ENCODE measurements at regions not wholly inside any gene's neighbourhood (a gene's known extent, or its start where the extent isn't known, plus 50 kb on each side); places are given as distances from the start of the nearest gene placed in this dataset.

DNA sequence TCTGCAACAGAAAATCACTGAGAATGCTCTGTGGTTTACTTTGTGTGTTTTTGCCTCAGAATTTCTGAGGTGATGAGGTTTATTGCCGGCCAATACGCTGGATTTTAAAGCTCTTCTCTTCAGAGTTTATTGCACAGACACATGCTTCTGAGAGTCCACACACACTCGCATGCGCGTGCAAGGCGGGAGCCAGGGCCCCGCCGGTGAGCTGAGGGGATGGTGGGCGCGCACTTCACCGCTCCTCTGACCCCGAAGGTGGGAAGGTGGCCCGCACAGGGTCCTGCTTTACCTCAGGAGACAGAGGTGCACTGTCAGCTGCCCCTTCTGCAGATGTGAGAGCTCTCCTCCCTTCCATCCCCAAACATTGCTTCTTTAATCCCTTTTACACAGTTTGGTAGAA, 158.4 kb upstream of the MAGI3 start:
- H3K27ac ChIP-seq (ENCODE audit: low read depth, low read length, poor library complexity, severe bottlenecking), result no peak overlapping the region
- no peak overlapping the region for H3K4me3 ChIP-seq (ENCODE audit: low read depth, low read length, poor library complexity, severe bottlenecking)
- no peak overlapping the region for H3K9ac ChIP-seq (ENCODE audit: low read length)
- no peaks in the 10 kb centered on the region for H3F3A ChIP-seq (ENCODE audit: insufficient read depth, low read length)
- H3K27me3 ChIP-seq (ENCODE audit: insufficient read depth, low read length), result no peaks in the 10 kb centered on the region
- no peaks in the 10 kb centered on the region for H3K9me3 ChIP-seq (ENCODE audit: low read length)
- H4K20me1 ChIP-seq (ENCODE audit: insufficient read depth, low read length), result no peaks in the 10 kb centered on the region
- no peaks in the 10 kb centered on the region for H3K9me2 ChIP-seq (ENCODE audit: low read depth, low read length)
- TF ChIP-seq EZH2 (IDR thresholded peaks at IDR 0.05; ENCODE audit: borderline replicate concordance, low read length) (no peak), CTCF (IDR thresholded peaks at IDR 0.05; ENCODE audit: low read length) (no peak)
- no peaks in the 10 kb centered on the region for H3K79me2 ChIP-seq (ENCODE audit: insufficient read depth, low read length)
- no peaks in the 10 kb centered on the region for H3K4me1 ChIP-seq (ENCODE audit: insufficient read depth, low read length, severe bottlenecking)
- no peak overlapping the region for H2AFZ ChIP-seq (ENCODE audit: low read length)
- no peak overlapping the region for H3K4me2 ChIP-seq (ENCODE audit: low read length)
- no peaks in the 10 kb centered on the region for H3K36me3 ChIP-seq (ENCODE audit: insufficient read depth, low read length)

DNA sequence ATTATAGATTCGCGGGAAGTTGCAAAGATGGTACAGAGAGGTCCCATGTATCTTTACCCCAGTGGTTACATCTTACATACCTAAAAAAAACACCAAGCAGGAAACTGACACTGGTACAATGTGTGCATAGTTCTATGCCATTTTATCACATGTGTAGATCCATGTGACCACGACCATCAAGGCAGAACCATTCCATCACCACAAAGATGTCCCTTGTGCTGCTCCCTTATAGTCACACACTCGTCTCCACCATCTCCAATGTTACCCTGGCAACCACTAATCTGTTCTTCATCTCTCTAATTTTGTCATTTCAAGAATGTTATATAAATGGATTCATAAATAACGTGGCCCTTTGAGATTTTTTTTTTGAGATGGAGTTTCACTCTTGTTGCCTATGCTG, 156.9 kb upstream of the MAGI3 start:
- no peaks in the 10 kb centered on the region for H4K20me1 ChIP-seq (ENCODE audit: insufficient read depth, low read length)
- no peaks in the 10 kb centered on the region for H3K9me2 ChIP-seq (ENCODE audit: low read depth, low read length)
- H3K27ac ChIP-seq (ENCODE audit: low read depth, low read length, poor library complexity, severe bottlenecking), result no peak overlapping the region
- no peak for TF ChIP-seq CTCF (IDR thresholded peaks at IDR 0.05; ENCODE audit: low read length)
- TF ChIP-seq EZH2 (IDR thresholded peaks at IDR 0.05; ENCODE audit: borderline replicate concordance, low read length), result no peak
- no peaks in the 10 kb centered on the region for H3K79me2 ChIP-seq (ENCODE audit: insufficient read depth, low read length)
- H3K36me3 ChIP-seq (ENCODE audit: insufficient read depth, low read length), result no peaks in the 10 kb centered on the region
- no peaks in the 10 kb centered on the region for H3K9me3 ChIP-seq (ENCODE audit: low read length)
- no peak overlapping the region for H2AFZ ChIP-seq (ENCODE audit: low read length)
- H3K4me3 ChIP-seq (ENCODE audit: low read depth, low read length, poor library complexity, severe bottlenecking), result no peak overlapping the region
- H3K4me1 ChIP-seq (ENCODE audit: insufficient read depth, low read length, severe bottlenecking), result no peaks in the 10 kb centered on the region
- no peaks in the 10 kb centered on the region for H3F3A ChIP-seq (ENCODE audit: insufficient read depth, low read length)
- H3K4me2 ChIP-seq (ENCODE audit: low read length), result no peak overlapping the region
- H3K27me3 ChIP-seq (ENCODE audit: insufficient read depth, low read length), result no peaks in the 10 kb centered on the region
- no peak overlapping the region for H3K9ac ChIP-seq (ENCODE audit: low read length)

DNA sequence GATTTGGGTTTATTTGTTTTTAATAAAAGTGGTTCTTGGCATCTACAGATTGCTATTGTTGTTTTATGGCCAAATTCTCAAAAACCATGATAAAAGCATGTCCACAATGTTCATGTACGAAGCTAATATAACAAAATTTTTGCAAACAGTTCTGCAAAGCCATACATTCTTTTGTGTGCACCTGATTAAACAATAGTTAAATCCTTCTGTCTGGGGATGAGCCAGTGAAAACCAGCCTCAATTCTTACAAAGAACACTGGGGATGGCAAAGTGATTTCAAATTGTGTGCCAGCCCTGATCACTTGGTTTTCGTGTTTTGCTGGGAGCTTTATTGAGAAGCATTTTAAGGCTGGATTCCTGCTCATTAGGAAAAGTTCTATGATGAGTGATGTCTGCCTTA, 149.1 kb upstream of the MAGI3 start:
- Histone ChIP-seq H2AFZ (ENCODE audit: low read length) (no peak overlapping the region), H3K4me1 (ENCODE audit: insufficient read depth, low read length, severe bottlenecking) (no peaks in the 10 kb centered on the region), H3K79me2 (ENCODE audit: insufficient read depth, low read length) (no peaks in the 10 kb centered on the region), H3K9ac (ENCODE audit: low read length) (no peak overlapping the region), H3K4me2 (ENCODE audit: low read length) (no peak overlapping the region), H3K9me2 (ENCODE audit: low read depth, low read length) (no peaks in the 10 kb centered on the region), H3K27me3 (ENCODE audit: insufficient read depth, low read length) (no peaks in the 10 kb centered on the region), H3F3A (ENCODE audit: insufficient read depth, low read length) (no peaks in the 10 kb centered on the region), H4K20me1 (ENCODE audit: insufficient read depth, low read length) (no peaks in the 10 kb centered on the region), H3K36me3 (ENCODE audit: insufficient read depth, low read length) (no peaks in the 10 kb centered on the region), H3K27ac (ENCODE audit: low read depth, low read length, poor library complexity, severe bottlenecking) (no peak overlapping the region), H3K4me3 (ENCODE audit: low read depth, low read length, poor library complexity, severe bottlenecking) (no peak overlapping the region), H3K9me3 (ENCODE audit: low read length) (no peaks in the 10 kb centered on the region)
- TF ChIP-seq CTCF (IDR thresholded peaks at IDR 0.05; ENCODE audit: low read length) (no peak), EZH2 (IDR thresholded peaks at IDR 0.05; ENCODE audit: borderline replicate concordance, low read length) (no peak)

Measured in OCI-LY1 (cell line).